Adrenal gland (tissue), 9 donors: ENCODE measurements at regions not wholly inside any gene's neighbourhood (a gene's known extent, or its start where the extent isn't known, plus 50 kb on each side); places are given as distances from the start of the nearest gene placed in this dataset.

Experiments used
- DNase-seq, 7 donors: peaks; one replicate each; pipeline ENCODE4 v3.0.0-alpha.2; 2019 to 2020
- H3K27ac ChIP-seq, 5 donors: fragments of 200-600 bp; sonication (generic) in 4 of 5; 1 replicate in 3 of 5; 2 replicates in 2 of 5; pipeline versions ENCODE4 v1.5.1 to v1.8.0; 2016 to 2020; ENCODE audit warnings: mild to moderate bottlenecking in 1 of 5
- H3K27me3 ChIP-seq: fragments of 200-600 bp; 2 replicates; pipeline ENCODE4 v1.8.0; 2021
- H3K36me3 ChIP-seq, 2 donors: fragments of 200-600 bp; replicated peaks in 1 of 2; 1 replicate in 1 of 2; 2 replicates in 1 of 2; pipeline versions ENCODE4 v1.5.1 to v1.8.0; 2018 to 2022
- H3K4me1 ChIP-seq, 2 donors: fragments of 200-600 bp; replicated peaks in 1 of 2; 1 replicate in 1 of 2; 2 replicates in 1 of 2; pipeline versions ENCODE4 v1.5.1 to v1.8.0; 2018 to 2021
- H3K4me3 ChIP-seq, 4 donors: fragments of 200-600 bp; sonication (generic) in 3 of 4; one replicate each; pipeline ENCODE4 v1.5.1; 2016 to 2018
- H3K9me3 ChIP-seq, 3 donors: fragments of 200-600 bp; sonication (generic) in 1 of 3; replicated peaks in 1 of 3; 1 replicate in 2 of 3; 2 replicates in 1 of 3; pipeline versions ENCODE4 v1.5.1 to v1.8.0; 2016 to 2021
- CTCF ChIP-seq, 6 experiments: fragments of 450-650 bp in 4 of 6; fragments of 200-600 bp in 2 of 6; sonication (generic) in 1 of 6; IDR thresholded peaks; 1 replicate in 5 of 6; 2 replicates in 1 of 6; pipeline versions ENCODE4 v1.5.1 to v1.8.0; 2016 to 2021; ENCODE audit warnings: antibody characterized with exemption in 6 of 6, mild to moderate bottlenecking in 2 of 6, moderate library complexity in 1 of 6
- POLR2A ChIP-seq, 2 donors: fragments of 450-650 bp; IDR thresholded peaks; one replicate each; pipeline ENCODE4 v1.6.1; 2017; ENCODE audit warnings: antibody characterized with exemption in 2 of 2, mild to moderate bottlenecking in 2 of 2, moderate library complexity in 1 of 2
- WGBS, 4 donors: extraction: QIAGEN DNeasy Blood & Tissue Kit in 2 of 4; methylation state at CpG; one replicate each; pipeline versions ENCODE4 v1.1.5 to v1.1.7; 2013 to 2017; 5-methylcytosine and 5-hydroxymethylcytosine counted together
- intact Hi-C, 2 donors: fragments of 100-400 bp; cut with DNase I; formaldehyde crosslinking; loops; one replicate each; pipeline versions ENCODE4 v1.14.1 to v1.15.0; 2022 to 2023
- donor health status: healthy with polysubstance abuse.
- donor health status: Bipolar disorder and iron deficiency.
- donor health status: DM: yes; HTN: yes; CAD: no.
- donor health status: DM: no; HTN: no; CAD: no.
- donor health status: DM: no; HTN: no; CAD: no.

GRCh38 chr12:67760586-67761275, 112.2 kb downstream of the DYRK2 start:
- Histone ChIP-seq H3K27me3 (no peaks in the 10 kb centered on the region), H3K4me1 (peaks cover 0 to 5% of the 10 kb centered on the region in 2 donors), H3K4me3 (no peak overlapping the region), H3K9me3 (no peaks in the 10 kb centered on the region), H3K36me3 (no peaks in the 10 kb centered on the region), H3K27ac (no peak overlapping the region)
- intact Hi-C loops, result no loop called here
- DNase-seq, result no peak
- TF ChIP-seq CTCF (IDR thresholded peaks at IDR 0.05) (no peak), POLR2A (IDR thresholded peaks at IDR 0.05) (no peak)
- WGBS, 4 donors, result 90 to 95% (median 93%) methylated on average over 7 of the region's 7 CpGs

- peaks cover 0 to 11% of the 10 kb centered on the region in 2 donors for H3K4me1 ChIP-seq
- H3K9me3 ChIP-seq, result no peaks in the 10 kb centered on the region
- no peak overlapping the region for H3K27ac ChIP-seq
- intact Hi-C loops, result no loop called here
- no peak overlapping the region for H3K4me3 ChIP-seq
- no peaks in the 10 kb centered on the region for H3K36me3 ChIP-seq
- 81 to 86% (median 82%) methylated on average over 3 of the region's 3 CpGs for WGBS, 4 donors
- TF ChIP-seq CTCF (IDR thresholded peaks at IDR 0.05) (no peak), POLR2A (IDR thresholded peaks at IDR 0.05) (no peak)
- H3K27me3 ChIP-seq, result no peaks in the 10 kb centered on the region
- DNase-seq, result no peak
Measured at GRCh38 chr12:67761566-67761965, 113.0 kb downstream of the DYRK2 start.

- H3K36me3 ChIP-seq, result no peaks in the 10 kb centered on the region
- WGBS, 4 donors, result 83 to 89% (median 87%) methylated on average over 3 of the region's 3 CpGs
- no peak for DNase-seq
- no peak for TF ChIP-seq CTCF (IDR thresholded peaks at IDR 0.05)
- TF ChIP-seq POLR2A (IDR thresholded peaks at IDR 0.05), result no peak
- no peak overlapping the region for H3K27ac ChIP-seq
- H3K27me3 ChIP-seq, result no peaks in the 10 kb centered on the region
- peaks cover 0 to 11% of the 10 kb centered on the region in 2 donors for H3K4me1 ChIP-seq
- intact Hi-C loops, result no loop called here
- no peak overlapping the region for H3K4me3 ChIP-seq
- no peaks in the 10 kb centered on the region for H3K9me3 ChIP-seq
Measured at GRCh38 chr12:67764055-67764454, 115.5 kb downstream of the DYRK2 start.

- Histone ChIP-seq H3K27ac (no peak overlapping the region), H3K27me3 (no peaks in the 10 kb centered on the region), H3K36me3 (no peaks in the 10 kb centered on the region), H3K9me3 (no peaks in the 10 kb centered on the region), H3K4me3 (no peak overlapping the region), H3K4me1 (peaks cover 0 to 11% of the 10 kb centered on the region in 2 donors)
- 87 to 100% (median 93%) methylated on average over 5 of the region's 5 CpGs for WGBS, 4 donors
- intact Hi-C loops, result no loop called here
- no peak for DNase-seq
- TF ChIP-seq CTCF (IDR thresholded peaks at IDR 0.05) (no peak), POLR2A (IDR thresholded peaks at IDR 0.05) (no peak)
Measured at GRCh38 chr12:67764946-67765619, 116.5 kb downstream of the DYRK2 start.
